ENCODE measurements at regions not wholly inside any gene's neighbourhood (a gene's known extent, or its start where the extent isn't known, plus 50 kb on each side); places are given as distances from the start of the nearest gene placed in this dataset.

GRCh38 chrX:115409551-115409950 lies 120.0 kb downstream of the LUZP4 start:
- H3K4me1 ChIP-seq (ENCODE audit: control insufficient read depth, insufficient read depth, low read length) = no peaks in the 10 kb centered on the region
- DNase-seq (ENCODE audit: low read depth, low spot score) (no peak), ATAC-seq (no peak)
- no peak overlapping the region for H3K27ac ChIP-seq (ENCODE audit: low read length)
- H3K27me3 ChIP-seq (ENCODE audit: control insufficient read depth, insufficient read depth, low read length) = no peaks in the 10 kb centered on the region
- intact Hi-C loops (cut with micrococcal nuclease; ENCODE audit: unreplicated experiment) = no loop called here
- no TSS peak for BruUV-seq (replicated peaks)
- H3K36me3 ChIP-seq (ENCODE audit: control insufficient read depth, insufficient read depth, low read length) = no peaks in the 10 kb centered on the region
- no peaks in the 10 kb centered on the region for H3K9me3 ChIP-seq (ENCODE audit: control insufficient read depth, insufficient read depth, low read depth, low read length)
- CTCF ChIA-PET = no interaction called here
- no peak for TF ChIP-seq REST (IDR thresholded peaks at IDR 0.05; ENCODE audit: insufficient read depth in 1 of 2, low read depth in 2 of 2, low read length in 1 of 2)
- TF ChIP-seq TCF7L2 (IDR thresholded peaks at IDR 0.05; ENCODE audit: low read depth, low read length) = no peak
- TF ChIP-seq POLR2AphosphoS5 (IDR thresholded peaks at IDR 0.05; ENCODE audit: low read depth, low read length) = no peak
- TF ChIP-seq CTCF (IDR thresholded peaks at IDR 0.05) = no peak
- no peak for TF ChIP-seq SIN3A (IDR thresholded peaks at IDR 0.05; ENCODE audit: borderline replicate concordance, insufficient read depth, low read depth, low read length)
- no peak overlapping the region for H3K4me3 ChIP-seq (ENCODE audit: low read depth in 2 of 2, low read length in 2 of 2)
- in situ Hi-C loops (cut with HindIII; ENCODE audit: low pct_unique_long_range_greater_than_20kb, low sequenced_read_pairs) = no loop called here
- POLR2A ChIA-PET = no interaction called here

GRCh38 chrX:115410731-115411428 lies 121.4 kb downstream of the LUZP4 start:
- Histone ChIP-seq H3K36me3 (ENCODE audit: control insufficient read depth, insufficient read depth, low read length) (no peaks in the 10 kb centered on the region), H3K4me1 (ENCODE audit: control insufficient read depth, insufficient read depth, low read length) (no peaks in the 10 kb centered on the region), H3K27me3 (ENCODE audit: control insufficient read depth, insufficient read depth, low read length) (no peaks in the 10 kb centered on the region), H3K27ac (ENCODE audit: low read length) (no peak overlapping the region), H3K9me3 (ENCODE audit: control insufficient read depth, insufficient read depth, low read depth, low read length) (no peaks in the 10 kb centered on the region), H3K4me3 (ENCODE audit: low read depth in 2 of 2, low read length in 2 of 2) (no peak overlapping the region)
- BruUV-seq (replicated peaks) = no TSS peak
- CTCF ChIA-PET = no interaction called here
- POLR2A ChIA-PET = no interaction called here
- TF ChIP-seq POLR2AphosphoS5 (IDR thresholded peaks at IDR 0.05; ENCODE audit: low read depth, low read length) = no peak
- no peak for TF ChIP-seq REST (IDR thresholded peaks at IDR 0.05; ENCODE audit: insufficient read depth in 1 of 2, low read depth in 2 of 2, low read length in 1 of 2)
- TF ChIP-seq TCF7L2 (IDR thresholded peaks at IDR 0.05; ENCODE audit: low read depth, low read length) = no peak
- TF ChIP-seq CTCF (IDR thresholded peaks at IDR 0.05) = no peak
- no peak for TF ChIP-seq SIN3A (IDR thresholded peaks at IDR 0.05; ENCODE audit: borderline replicate concordance, insufficient read depth, low read depth, low read length)
- ATAC-seq = no peak
- intact Hi-C loops (cut with micrococcal nuclease; ENCODE audit: unreplicated experiment) (no loop called here), in situ Hi-C loops (cut with HindIII; ENCODE audit: low pct_unique_long_range_greater_than_20kb, low sequenced_read_pairs) (no loop called here)
- no peak for DNase-seq (ENCODE audit: low read depth, low spot score)
